ENCODE measurements at regions not wholly inside any gene's neighbourhood (a gene's known extent, or its start where the extent isn't known, plus 50 kb on each side); places are given as distances from the start of the nearest gene placed in this dataset.
A peak's percentile ranks its signal among the peaks of the same experiment; 100 is the strongest.
"Not testable (repeated sequence)": the region's sequence is repeated elsewhere in the genome, so short reads cannot be mapped to it uniquely, and the experiment has no call there.

DNA sequence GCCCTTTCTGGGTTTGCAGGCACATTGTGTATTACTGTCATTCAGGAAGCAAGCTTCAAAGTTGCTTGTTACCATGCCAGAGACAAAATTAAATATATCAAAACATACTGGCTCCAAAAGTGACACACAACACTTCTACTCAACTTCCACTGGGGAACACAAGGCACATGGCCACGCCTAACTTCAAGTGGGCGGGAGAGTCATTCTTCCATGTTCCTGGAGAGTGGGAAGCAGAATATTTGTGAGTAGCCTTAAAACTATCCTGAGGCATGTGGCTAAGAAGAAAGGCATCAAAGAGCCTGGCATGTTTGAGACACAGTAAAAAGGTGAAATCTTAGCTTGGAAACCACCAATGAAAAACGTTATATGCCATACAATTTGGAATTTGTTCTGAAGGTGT, 90.5 kb upstream of the TACR1 start:
- H3K4me3 ChIP-seq (replicated peaks in 1 of 2; ENCODE audit: low read depth in 2 of 2, low read length in 2 of 2) = no peak overlapping the region
- TF ChIP-seq CTCF (IDR thresholded peaks at IDR 0.05; ENCODE audit: low read depth, low read length) = no peak
- DNase-seq (ENCODE audit: low read depth in 2 of 2) = peak; percentile 18 to 30

DNA sequence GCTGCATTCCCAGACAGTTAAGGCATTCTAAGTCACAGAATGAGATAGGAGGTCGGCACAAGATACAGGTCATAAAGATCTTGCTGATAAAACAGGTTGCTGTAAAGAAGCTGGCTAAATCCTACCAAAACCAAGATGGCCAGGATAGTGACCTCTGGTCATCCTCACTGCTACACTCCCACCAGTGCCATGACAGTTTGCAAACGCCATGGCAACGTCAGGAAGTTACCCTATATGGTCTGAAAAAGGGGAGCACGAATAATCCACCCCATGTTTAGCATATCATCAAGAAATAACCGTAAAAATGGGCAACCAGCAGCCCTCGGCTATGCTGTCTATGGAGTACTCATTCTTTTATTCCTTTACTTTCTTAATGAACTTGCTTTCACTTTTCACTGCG, 89.9 kb upstream of the TACR1 start:
- not testable (repeated sequence) for H3K4me3 ChIP-seq (replicated peaks in 1 of 2; ENCODE audit: low read depth in 2 of 2, low read length in 2 of 2); DNase-seq (ENCODE audit: low read depth in 2 of 2)

DNA sequence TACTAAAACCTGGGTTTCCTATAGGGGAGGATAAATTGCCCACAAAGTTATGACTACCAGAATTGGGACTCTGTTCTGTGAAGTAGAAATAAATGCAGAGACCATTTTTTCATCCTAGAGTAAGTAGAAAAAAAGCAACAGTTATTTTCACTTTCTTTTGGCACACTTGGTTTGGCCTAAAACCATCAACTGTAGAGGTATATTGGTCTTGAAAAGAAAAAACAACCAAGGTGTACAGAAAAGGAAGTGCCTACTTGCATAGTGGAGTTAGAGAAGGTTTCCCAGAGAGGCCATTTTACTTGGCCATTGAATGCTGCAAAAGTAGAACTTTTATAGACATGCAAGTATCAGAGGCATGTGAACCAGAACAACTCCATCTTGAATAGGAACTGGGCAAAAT, 89.4 kb upstream of the TACR1 start:
- no peak overlapping the region for H3K4me3 ChIP-seq (replicated peaks in 1 of 2; ENCODE audit: low read depth in 2 of 2, low read length in 2 of 2)
- no peak for TF ChIP-seq CTCF (IDR thresholded peaks at IDR 0.05; ENCODE audit: low read depth, low read length)
- DNase-seq (ENCODE audit: low read depth in 2 of 2) = no peak

- TF ChIP-seq CTCF (IDR thresholded peaks at IDR 0.05; ENCODE audit: low read depth, low read length) = no peak
- H3K4me3 ChIP-seq (replicated peaks in 1 of 2; ENCODE audit: low read depth in 2 of 2, low read length in 2 of 2) = no peak overlapping the region
- DNase-seq (ENCODE audit: low read depth in 2 of 2) = no peak
These were observed 88.5 kb upstream of the TACR1 start for GRCh38 chr2:75287624-75288316.

DNA sequence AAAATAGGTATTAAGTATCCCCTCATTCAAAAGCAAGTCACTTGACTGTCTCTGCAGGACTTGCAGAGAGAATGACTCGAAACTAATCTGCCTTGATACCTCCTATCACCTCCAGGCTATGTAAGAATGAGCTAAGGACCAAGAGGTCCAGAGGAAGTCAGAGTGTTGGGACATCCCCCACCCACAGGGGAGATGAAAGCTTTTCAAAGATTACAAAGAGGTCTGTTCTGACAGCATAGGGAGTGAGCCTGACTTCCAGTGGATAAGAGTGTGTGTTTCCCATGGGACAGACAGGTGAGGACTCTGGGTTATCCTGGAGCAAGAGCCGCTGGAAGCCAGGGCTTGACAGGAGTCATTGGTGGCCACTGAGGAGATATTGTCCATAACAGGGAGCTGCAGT, 85.0 kb upstream of the TACR1 start:
- no peak for TF ChIP-seq CTCF (IDR thresholded peaks at IDR 0.05; ENCODE audit: low read depth, low read length)
- DNase-seq (ENCODE audit: low read depth in 2 of 2) = no peak

GRCh38 chr2:75278821-75279379, 79.6 kb upstream of the TACR1 start:
- DNase-seq (ENCODE audit: low read depth in 2 of 2) = no peak
- TF ChIP-seq CTCF (IDR thresholded peaks at IDR 0.05; ENCODE audit: low read depth, low read length) = no peak
- H3K4me3 ChIP-seq (replicated peaks in 1 of 2; ENCODE audit: low read depth in 2 of 2, low read length in 2 of 2) = no peak overlapping the region

More for the DNA sequence above, 85.0 kb upstream of the TACR1 start:
- no peak overlapping the region for H3K4me3 ChIP-seq (replicated peaks in 1 of 2; ENCODE audit: low read depth in 2 of 2, low read length in 2 of 2)

DNA sequence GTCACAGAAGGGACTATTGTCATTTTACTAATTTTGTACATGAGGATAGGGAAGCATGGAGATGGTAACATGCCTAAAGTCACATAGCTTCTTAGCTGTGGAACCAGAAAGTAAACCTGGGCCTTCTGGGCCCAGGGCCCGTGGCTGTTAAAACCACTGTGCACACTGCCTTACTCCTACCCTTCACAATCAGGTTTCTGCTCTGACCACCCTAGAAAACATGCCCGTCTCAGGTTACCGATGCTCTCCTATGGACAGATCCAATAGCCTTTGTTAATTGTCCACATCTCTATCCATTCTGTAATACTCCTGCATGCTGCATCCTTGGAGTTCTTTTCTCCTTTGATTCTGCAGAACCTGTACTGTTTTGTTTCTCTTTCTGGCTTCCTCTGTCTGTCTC, 79.0 kb upstream of the TACR1 start:
- no peak for DNase-seq (ENCODE audit: low read depth in 2 of 2)
- no peak for TF ChIP-seq CTCF (IDR thresholded peaks at IDR 0.05; ENCODE audit: low read depth, low read length)
- no peak overlapping the region for H3K4me3 ChIP-seq (replicated peaks in 1 of 2; ENCODE audit: low read depth in 2 of 2, low read length in 2 of 2)

Data from cardiac fibroblast (primary cell).